ENCODE measurements at regions not wholly inside any gene's neighbourhood (a gene's known extent, or its start where the extent isn't known, plus 50 kb on each side); places are given as distances from the start of the nearest gene placed in this dataset.

- H3K4me1 ChIP-seq (ENCODE audit: control insufficient read depth in 5 of 5, insufficient read depth in 5 of 5, low read length in 5 of 5) = no peaks in the 10 kb centered on the region
- no peak overlapping the region for H3K9ac ChIP-seq (ENCODE audit: insufficient read depth in 1 of 2, low read length in 2 of 2)
- no peak overlapping the region for H3K4me3 ChIP-seq
- TF ChIP-seq CTCF (IDR thresholded peaks at IDR 0.05; ENCODE audit: control extremely low read depth, extremely low read depth) = no peak
- H3K27me3 ChIP-seq (ENCODE audit: control insufficient read depth in 3 of 3, insufficient read depth in 3 of 3, low read length in 2 of 3) = no peaks in the 10 kb centered on the region
- ATAC-seq (ENCODE audit: insufficient read depth, low FRiP score) = no peak
- peaks cover 0 to 2% (median 0%) of the 10 kb centered on the region in 4 donors for H3K9me3 ChIP-seq (ENCODE audit: control insufficient read depth in 4 of 4, insufficient read depth in 3 of 4, low read length in 3 of 4)
- no peaks in the 10 kb centered on the region for H3K36me3 ChIP-seq (ENCODE audit: control insufficient read depth in 4 of 4, insufficient read depth in 4 of 4, low read length in 4 of 4)
- H3K27ac ChIP-seq (ENCODE audit: low read depth in 1 of 2, low read length in 1 of 2) = no peak overlapping the region
- WGBS, 2 donors = 86 to 92% methylated on average over 15 of the region's 15 CpGs
- no peak for DNase-seq
Observed at GRCh38 chr10:25694206-25694933, 239.7 kb upstream of the MYO3A start.

- no peak overlapping the region for H3K9ac ChIP-seq (ENCODE audit: insufficient read depth in 1 of 2, low read length in 2 of 2)
- 21 to 44% methylated on average over 3 of the region's 3 CpGs for WGBS, 2 donors
- ATAC-seq (ENCODE audit: insufficient read depth, low FRiP score) = no peak
Observed at GRCh38 chr10:25694971-25695370, 239.1 kb upstream of the MYO3A start.

GRCh38 chr10:25695586-25695985, 238.4 kb upstream of the MYO3A start:
- Histone ChIP-seq H3K4me1 (ENCODE audit: control insufficient read depth in 5 of 5, insufficient read depth in 5 of 5, low read length in 5 of 5) (no peaks in the 10 kb centered on the region), H3K9ac (ENCODE audit: insufficient read depth in 1 of 2, low read length in 2 of 2) (no peak overlapping the region), H3K27ac (ENCODE audit: low read depth in 1 of 2, low read length in 1 of 2) (no peak overlapping the region), H3K36me3 (ENCODE audit: control insufficient read depth in 4 of 4, insufficient read depth in 4 of 4, low read length in 4 of 4) (no peaks in the 10 kb centered on the region), H3K4me3 (no peak overlapping the region), H3K27me3 (ENCODE audit: control insufficient read depth in 3 of 3, insufficient read depth in 3 of 3, low read length in 2 of 3) (no peaks in the 10 kb centered on the region), H3K9me3 (ENCODE audit: control insufficient read depth in 4 of 4, insufficient read depth in 3 of 4, low read length in 3 of 4) (peaks cover 0 to 2% (median 0%) of the 10 kb centered on the region in 4 donors)
- TF ChIP-seq CTCF (IDR thresholded peaks at IDR 0.05; ENCODE audit: control extremely low read depth, extremely low read depth) = no peak
- WGBS, 2 donors = 76 to 84% methylated on average over 3 of the region's 3 CpGs
- ATAC-seq (ENCODE audit: insufficient read depth, low FRiP score) (no peak), DNase-seq (no peak)

More at GRCh38 chr10:25694971-25695370, 239.1 kb upstream of the MYO3A start:
- no peaks in the 10 kb centered on the region for H3K27me3 ChIP-seq (ENCODE audit: control insufficient read depth in 3 of 3, insufficient read depth in 3 of 3, low read length in 2 of 3)
- no peak overlapping the region for H3K4me3 ChIP-seq
- H3K27ac ChIP-seq (ENCODE audit: low read depth in 1 of 2, low read length in 1 of 2) = no peak overlapping the region
- no peaks in the 10 kb centered on the region for H3K4me1 ChIP-seq (ENCODE audit: control insufficient read depth in 5 of 5, insufficient read depth in 5 of 5, low read length in 5 of 5)
- DNase-seq = no peak
- no peaks in the 10 kb centered on the region for H3K36me3 ChIP-seq (ENCODE audit: control insufficient read depth in 4 of 4, insufficient read depth in 4 of 4, low read length in 4 of 4)
- TF ChIP-seq CTCF (IDR thresholded peaks at IDR 0.05; ENCODE audit: control extremely low read depth, extremely low read depth) = no peak
- peaks cover 0 to 2% (median 0%) of the 10 kb centered on the region in 4 donors for H3K9me3 ChIP-seq (ENCODE audit: control insufficient read depth in 4 of 4, insufficient read depth in 3 of 4, low read length in 3 of 4)
